Tongue (tissue), 1 donor: ENCODE measurements at regions not wholly inside any gene's neighbourhood (a gene's known extent, or its start where the extent isn't known, plus 50 kb on each side); places are given as distances from the start of the nearest gene placed in this dataset.

ENCODE experiments used
- DNase-seq: peaks from one replicate; pipeline ENCODE4 v3.0.0-alpha.2; 2015

GRCh38 chr14:104356738-104357688 lies 218.6 kb downstream of the KIF26A start:
- no peak for DNase-seq

DNA sequence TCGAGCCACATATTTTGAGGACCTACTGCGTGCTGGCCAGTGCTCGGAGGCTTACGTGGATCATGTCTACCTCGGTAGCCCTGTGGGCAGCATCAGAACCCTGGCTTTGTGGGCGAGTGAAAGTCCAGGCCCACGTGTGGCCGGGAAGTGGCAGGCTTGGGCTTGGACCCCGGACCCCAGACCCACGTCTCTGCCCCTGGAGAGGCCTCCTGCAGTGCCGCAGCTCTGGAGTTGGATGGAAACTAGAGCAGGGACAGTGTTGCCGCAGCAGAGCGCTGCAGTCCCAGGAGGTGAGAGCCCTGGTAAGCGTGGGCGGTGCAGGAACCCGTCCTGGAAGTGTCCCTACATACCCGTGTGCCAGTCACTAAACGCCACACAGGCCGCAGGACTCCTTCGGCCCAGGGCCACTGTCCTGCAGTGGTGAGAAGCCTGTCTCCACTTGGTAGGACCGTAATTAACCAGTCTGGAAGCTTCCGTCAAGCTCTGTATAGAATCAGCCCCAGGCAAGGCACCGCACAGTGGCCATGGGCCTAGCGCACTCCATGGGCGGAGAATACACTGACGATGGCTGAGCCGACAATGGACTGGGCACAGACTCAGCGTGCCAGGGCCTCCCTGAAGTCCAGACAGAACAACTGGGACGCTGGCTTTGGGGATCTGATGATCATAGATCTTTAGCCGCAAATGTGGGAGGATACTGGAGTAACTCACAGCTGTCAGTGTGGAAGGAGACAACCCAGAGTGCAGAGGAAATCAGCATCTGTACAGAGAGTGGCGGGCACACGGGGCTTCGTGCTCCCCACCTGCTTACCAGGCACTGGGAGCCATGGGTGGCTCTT lies 219.5 kb downstream of the KIF26A start:
- no peak for DNase-seq

GRCh38 chr14:104358528-104359300 lies 220.3 kb downstream of the KIF26A start:
- no peak for DNase-seq

DNA sequence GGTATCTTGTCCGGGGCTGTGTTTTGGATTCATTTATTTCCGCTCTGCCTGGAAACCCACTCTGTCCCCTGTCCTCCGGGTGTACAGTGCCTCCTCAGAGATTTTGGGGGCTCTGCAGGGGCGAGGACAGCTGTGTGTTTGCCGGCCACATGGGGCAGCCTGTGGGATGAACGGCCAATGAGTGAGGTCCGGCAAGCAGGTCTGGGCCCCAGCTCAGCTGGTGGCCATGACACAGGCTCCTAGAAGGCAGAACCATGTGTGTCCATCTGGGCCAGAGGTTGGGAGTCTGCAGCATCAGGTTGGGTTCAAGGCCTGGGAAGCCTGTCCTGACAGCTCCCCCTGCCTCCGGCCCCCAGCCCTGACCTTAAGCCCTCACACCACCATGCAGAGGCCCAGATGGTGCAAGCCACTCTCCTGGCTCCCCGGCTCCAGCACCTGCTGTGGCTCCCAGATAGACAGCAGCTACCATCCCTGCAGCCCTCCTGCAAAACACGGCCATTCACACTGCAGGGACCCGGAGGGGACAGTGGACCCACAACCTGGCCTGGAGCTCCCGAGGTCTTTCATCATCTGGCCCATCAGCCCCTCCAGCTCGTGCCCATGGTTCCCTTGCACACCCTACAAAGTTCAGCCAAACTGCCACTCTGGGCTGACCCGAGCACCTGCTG lies 220.1 kb upstream of the C14orf180 start:
- DNase-seq, result no peak

GRCh38 chr14:104359969-104360442 lies 219.6 kb upstream of the C14orf180 start:
- no peak for DNase-seq

GRCh38 chr14:104360501-104360900 lies 219.1 kb upstream of the C14orf180 start:
- no peak for DNase-seq

GRCh38 chr14:104361101-104361591 lies 218.4 kb upstream of the C14orf180 start:
- DNase-seq, result no peak

DNA sequence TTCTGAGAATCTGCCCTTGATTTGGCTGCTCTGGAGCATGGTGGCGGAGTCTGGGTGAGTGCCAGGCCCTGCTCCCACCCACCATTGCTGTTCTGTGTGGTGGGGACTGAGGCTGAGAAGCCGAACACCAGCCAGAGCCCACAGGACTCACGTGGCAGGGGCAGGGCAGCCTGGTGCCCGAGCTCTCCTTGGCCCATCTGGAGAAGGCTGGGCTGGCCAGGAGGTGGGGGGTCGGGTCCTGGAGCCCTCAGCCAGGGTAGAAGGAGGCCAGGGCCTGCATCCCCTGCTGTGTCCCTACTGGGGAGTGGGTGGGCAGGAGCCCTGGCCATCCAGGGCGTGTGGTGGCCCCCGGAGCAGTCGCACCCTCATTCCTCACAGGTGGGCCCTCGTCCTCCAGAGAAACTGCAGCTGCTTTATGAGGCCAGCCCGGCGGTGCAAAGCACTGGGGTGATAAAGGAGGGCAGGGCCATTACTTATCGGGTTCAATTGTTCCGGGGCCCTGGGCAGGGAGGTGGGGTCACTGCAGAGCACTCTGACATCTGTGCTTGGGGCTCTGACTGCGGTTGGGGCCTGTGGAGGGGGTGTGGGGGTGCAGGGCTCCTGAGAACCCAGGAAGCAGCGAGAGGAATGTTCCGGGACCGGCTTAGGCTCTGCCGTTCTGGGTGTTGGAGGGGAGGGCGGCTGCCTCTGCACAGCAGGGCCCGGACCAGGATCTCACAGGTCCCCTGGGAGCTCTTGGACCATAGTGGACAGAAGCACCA lies 217.5 kb upstream of the C14orf180 start:
- no peak for DNase-seq

DNA sequence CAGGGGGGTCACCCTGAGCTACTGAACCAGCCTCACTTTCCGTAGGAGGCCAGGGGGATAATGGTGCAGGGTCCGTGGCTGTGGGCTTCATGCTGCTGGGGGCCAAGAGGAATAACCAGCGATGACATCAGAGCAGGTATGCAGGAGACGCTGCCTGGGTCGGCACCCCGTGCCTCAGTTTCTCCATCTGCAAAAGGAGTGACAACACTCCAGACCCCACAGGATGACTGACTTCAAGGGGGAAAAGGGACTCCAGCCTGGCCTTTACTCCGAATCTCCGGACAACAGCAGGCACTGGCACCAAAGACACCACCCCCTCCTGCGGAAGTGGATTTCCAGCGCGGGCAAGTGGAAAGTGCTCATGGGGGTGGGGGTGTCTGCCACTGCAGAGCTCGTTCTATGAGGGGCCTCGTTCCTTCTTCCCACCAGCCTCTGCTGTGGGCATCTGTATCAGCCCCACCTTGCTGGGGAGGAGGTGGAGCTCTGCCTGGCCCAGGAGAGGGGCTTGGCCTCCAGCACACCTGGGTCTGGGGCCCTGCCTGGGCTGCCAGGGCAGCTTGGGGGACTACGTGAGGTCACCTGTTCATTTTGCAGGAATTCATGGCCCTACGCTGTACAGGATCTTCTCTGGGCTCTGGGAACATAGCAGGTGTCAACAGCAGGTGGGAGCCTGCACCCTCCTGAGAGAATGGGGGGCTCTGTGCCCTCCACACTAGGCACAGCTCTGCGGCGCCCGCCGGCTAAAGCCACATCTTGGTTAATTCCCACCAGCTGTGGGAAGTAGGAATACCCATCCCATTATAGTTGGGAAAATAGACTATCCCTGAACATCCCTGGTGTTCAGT lies 216.6 kb upstream of the C14orf180 start:
- DNase-seq, result no peak

GRCh38 chr14:104363891-104364760 lies 215.4 kb upstream of the C14orf180 start:
- DNase-seq, result no peak

DNA sequence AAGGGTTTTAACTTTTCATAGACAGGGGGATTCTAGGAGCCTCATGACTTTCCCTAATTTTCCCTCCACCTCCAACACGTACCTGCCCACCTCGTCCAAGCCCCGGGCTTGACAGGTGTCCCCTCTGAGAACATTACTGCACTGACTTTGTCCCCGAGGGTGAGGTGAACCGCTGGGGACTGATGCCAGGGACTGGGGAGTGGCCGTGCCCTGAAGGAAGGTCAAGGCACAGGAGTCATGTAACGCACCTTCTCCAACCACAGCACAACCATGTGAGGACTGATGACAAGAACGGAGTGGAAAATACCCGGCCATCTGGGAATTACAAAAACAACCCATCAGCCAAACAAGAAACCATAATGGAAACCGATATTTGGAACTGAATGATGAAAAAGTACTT lies 214.7 kb upstream of the C14orf180 start:
- no peak for DNase-seq

- DNase-seq, result no peak
Measured at GRCh38 chr14:104366931-104367865, 212.4 kb upstream of the C14orf180 start.

GRCh38 chr14:104367866-104368750 lies 211.5 kb upstream of the C14orf180 start:
- DNase-seq, result peak; percentile 57

DNA sequence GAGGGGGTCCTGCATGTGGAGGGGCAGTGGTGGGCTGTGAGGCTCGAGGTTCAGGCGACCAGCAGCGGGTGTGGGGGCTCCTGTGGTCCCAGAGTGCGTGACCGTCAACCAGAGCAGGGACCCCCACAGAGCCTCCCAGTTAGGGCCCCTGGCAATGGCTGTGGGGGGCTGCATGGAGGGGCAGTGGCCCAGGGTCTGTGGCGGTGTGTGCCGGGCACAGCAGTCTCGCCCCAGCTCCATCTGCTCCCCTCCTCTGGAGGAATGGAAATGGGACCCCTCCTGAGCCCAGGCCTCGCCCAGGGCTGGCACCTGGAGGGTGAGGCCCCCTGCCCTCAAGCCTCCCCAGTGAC lies 210.8 kb upstream of the C14orf180 start:
- DNase-seq, result no peak

GRCh38 chr14:104369208-104369607 lies 210.4 kb upstream of the C14orf180 start:
- no peak for DNase-seq

GRCh38 chr14:104370256-104370870 lies 209.2 kb upstream of the C14orf180 start:
- peak; percentile 41 for DNase-seq
